OCI-LY7 (cell line): ENCODE measurements at regions not wholly inside any gene's neighbourhood (a gene's known extent, or its start where the extent isn't known, plus 50 kb on each side); places are given as distances from the start of the nearest gene placed in this dataset.

ENCODE experiments used
- BruUV-seq: library from RNA; stranded (reverse); fragments of 400-500 nt; replicated peaks from 2 replicates; lab custom pipeline; 2021; lab: Mats Ljungman, UMichigan
- CTCF ChIA-PET: fragments of 300-600 bp; sonication (Branson Sonifier 250); formaldehyde crosslinking; loops from one replicate; lab custom pipeline; 2022; ENCODE audit warnings: antibody characterized with exemption; ENCODE audit not compliant: unreplicated experiment; lab: Charles Lee
- POLR2A ChIA-PET: fragments of 300-600 bp; sonication (Branson Sonifier 250); formaldehyde crosslinking; loops from one replicate; lab custom pipeline; 2022; ENCODE audit warnings: antibody characterized with exemption; lab: Charles Lee
- DNase-seq: peaks from one replicate; pipeline ENCODE4 v3.0.0-alpha.2; 2015; ENCODE audit warnings: low spot score
- H2AFZ ChIP-seq: fragments of 200-600 bp; sonication (generic), shearing (Covaris generic); 2 replicates; pipeline ENCODE4 v1.6.1; 2014; ENCODE audit warnings: mild to moderate bottlenecking, antibody characterized with exemption, low read length, moderate library complexity
- H3K27ac ChIP-seq: fragments of 200-600 bp; sonication (generic); 2 replicates; pipeline ENCODE4 v1.5.1; 2014; ENCODE audit warnings: mixed run types, low read depth, mild to moderate bottlenecking, moderate library complexity, low read length, inconsistent platforms; ENCODE audit not compliant: poor library complexity, severe bottlenecking
- H3K36me3 ChIP-seq: fragments of 200-600 bp; sonication (generic); 2 replicates; pipeline ENCODE4 v1.6.1; 2014; ENCODE audit warnings: mild to moderate bottlenecking, antibody characterized with exemption, low read length, moderate library complexity, mixed read lengths; ENCODE audit not compliant: insufficient read depth
- H3K4me1 ChIP-seq: fragments of 200-600 bp; sonication (generic); 2 replicates; pipeline ENCODE4 v1.5.1; 2014; ENCODE audit warnings: mild to moderate bottlenecking, low read length; ENCODE audit not compliant: insufficient read depth, poor library complexity, severe bottlenecking
- H3K4me2 ChIP-seq: fragments of 200-600 bp; sonication (generic); 2 replicates; pipeline ENCODE4 v1.6.1; 2014; ENCODE audit warnings: mild to moderate bottlenecking, low read length
- H3K4me3 ChIP-seq: fragments of 200-600 bp; sonication (generic); 2 replicates; pipeline ENCODE4 v1.5.1; 2014; ENCODE audit warnings: mild to moderate bottlenecking, low read depth, low read length; ENCODE audit not compliant: poor library complexity, severe bottlenecking
- H3K79me2 ChIP-seq: fragments of 200-600 bp; sonication (generic); 2 replicates; pipeline ENCODE4 v1.6.1; 2016; ENCODE audit warnings: low read depth, mild to moderate bottlenecking, low read length, moderate library complexity, mixed read lengths; ENCODE audit not compliant: insufficient read depth
- H3K9me2 ChIP-seq: fragments of 200-600 bp; sonication (generic); 2 replicates; pipeline ENCODE4 v1.6.1; 2016; ENCODE audit warnings: mild to moderate bottlenecking, low read length, mixed read lengths; ENCODE audit not compliant: insufficient read depth
- H3K9me3 ChIP-seq: fragments of 200-600 bp; sonication (generic); 2 replicates; pipeline ENCODE4 v1.6.1; 2014; ENCODE audit warnings: mild to moderate bottlenecking, mixed run types, low read length, mixed read lengths
- H4K20me1 ChIP-seq: fragments of 200-600 bp; sonication (generic); 2 replicates; pipeline ENCODE4 v1.6.1; 2014; ENCODE audit warnings: mild to moderate bottlenecking, antibody characterized with exemption, low read length, moderate library complexity, mixed read lengths; ENCODE audit not compliant: insufficient read depth
- CTCF ChIP-seq: fragments of 200-600 bp; sonication (generic); conservative IDR thresholded peaks from 2 replicates; pipeline ENCODE4 v1.5.1; 2014; ENCODE audit warnings: mild to moderate bottlenecking, antibody characterized with exemption, low read length, moderate library complexity, mixed read lengths
- EZH2phosphoT487 ChIP-seq: fragments of 200-600 bp; sonication (generic); IDR thresholded peaks from 2 replicates; pipeline ENCODE4 v1.6.1; 2018; ENCODE audit warnings: low read depth, borderline replicate concordance, mild to moderate bottlenecking, mixed run types, antibody characterized with exemption, low read length, moderate library complexity, mixed read lengths
- intact Hi-C: fragments of 100-400 bp; cut with micrococcal nuclease; formaldehyde crosslinking; loops from one replicate; pipeline ENCODE4 v1.10.0; 2022; ENCODE audit not compliant: unreplicated experiment

GRCh38 chr2:147509821-147510220 lies 335.0 kb upstream of the ACVR2A start:
- no peak for TF ChIP-seq EZH2phosphoT487
- TF ChIP-seq CTCF: no peak
- no peak overlapping the region for H3K4me3 ChIP-seq
- H2AFZ ChIP-seq: no peak overlapping the region
- H3K36me3 ChIP-seq: no peaks in the 10 kb centered on the region
- no peaks in the 10 kb centered on the region for H3K9me2 ChIP-seq
- no peaks in the 10 kb centered on the region for H3K4me1 ChIP-seq
- ChIA-PET CTCF (no interaction called here), POLR2A (interaction anchor here (1.0 kb wide), 1 partner anchor 82 kb away, joined by 3 read pairs; no protein-coding TSS in a partner anchor)
- H4K20me1 ChIP-seq: no peaks in the 10 kb centered on the region
- no peak overlapping the region for H3K27ac ChIP-seq
- intact Hi-C loops: no loop called here
- BruUV-seq: no TSS peak
- H3K79me2 ChIP-seq: no peaks in the 10 kb centered on the region
- H3K9me3 ChIP-seq: no peaks in the 10 kb centered on the region
- no peak overlapping the region for H3K4me2 ChIP-seq
- no peak for DNase-seq

- Histone ChIP-seq H3K4me2 (no peak overlapping the region), H4K20me1 (no peaks in the 10 kb centered on the region), H3K27ac (no peak overlapping the region), H3K9me2 (no peaks in the 10 kb centered on the region), H3K9me3 (no peaks in the 10 kb centered on the region), H3K4me1 (no peaks in the 10 kb centered on the region), H3K79me2 (no peaks in the 10 kb centered on the region), H3K4me3 (no peak overlapping the region), H3K36me3 (no peaks in the 10 kb centered on the region), H2AFZ (no peak overlapping the region)
- ChIA-PET POLR2A (interaction anchor here (0.7 to 0.8 kb wide), 2 partner anchors 38 to 63 kb away, joined by 3 to 5 read pairs; no protein-coding TSS in a partner anchor), CTCF (no interaction called here)
- DNase-seq: no peak
- intact Hi-C loops: no loop called here
- BruUV-seq: no TSS peak
- TF ChIP-seq EZH2phosphoT487: no peak
- no peak for TF ChIP-seq CTCF
Observed at GRCh38 chr2:147506889-147507288, 337.9 kb upstream of the ACVR2A start.

GRCh38 chr2:147502711-147503290 lies 342.0 kb upstream of the ACVR2A start:
- intact Hi-C loops: no loop called here
- DNase-seq: no peak
- Histone ChIP-seq H3K9me2 (no peaks in the 10 kb centered on the region), H3K4me1 (no peaks in the 10 kb centered on the region), H3K27ac (no peak overlapping the region), H3K4me3 (no peak overlapping the region), H4K20me1 (no peaks in the 10 kb centered on the region), H3K36me3 (no peaks in the 10 kb centered on the region), H3K9me3 (no peaks in the 10 kb centered on the region), H3K4me2 (no peak overlapping the region), H2AFZ (no peak overlapping the region), H3K79me2 (no peaks in the 10 kb centered on the region)
- TF ChIP-seq EZH2phosphoT487: no peak
- no peak for TF ChIP-seq CTCF
- CTCF ChIA-PET: no interaction called here
- BruUV-seq: no TSS peak
- POLR2A ChIA-PET: no interaction called here
